ENCODE measurements at regions not wholly inside any gene's neighbourhood (a gene's known extent, or its start where the extent isn't known, plus 50 kb on each side); places are given as distances from the start of the nearest gene placed in this dataset.

DNA sequence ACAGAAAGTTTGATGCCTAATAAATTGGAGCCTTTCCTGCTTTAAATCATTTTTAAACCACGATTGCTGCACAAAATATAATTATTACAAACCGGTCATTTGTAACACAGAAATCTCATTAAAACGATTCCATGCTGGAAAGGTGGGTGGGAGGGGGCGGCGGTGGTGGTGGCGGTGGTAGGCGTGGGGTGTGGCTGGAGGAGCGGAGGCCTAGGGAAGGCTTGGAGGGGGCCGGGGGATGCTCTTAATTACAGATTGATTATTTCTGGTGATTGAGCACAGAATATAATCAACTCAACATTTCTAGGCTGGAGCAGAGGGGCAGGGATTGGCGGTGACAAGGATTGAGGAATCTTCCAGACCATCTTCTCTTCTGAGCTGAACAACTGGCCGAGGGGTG, 157.5 kb downstream of the TRIM29 start:
- no peak for DNase-seq (ENCODE audit: extremely low spot score in 2 of 2)
- intact Hi-C loops (cut with DNase I), result no loop called here
- Histone ChIP-seq H3K4me1 (no peaks in the 10 kb centered on the region), H3K27ac (no peak overlapping the region), H3K9me3 (no peaks in the 10 kb centered on the region), H3K36me3 (no peaks in the 10 kb centered on the region), H3K4me3 (no peak overlapping the region), H3K27me3 (no peaks in the 10 kb centered on the region)
- no peak for TF ChIP-seq POLR2AphosphoS5 (IDR thresholded peaks at IDR 0.05; ENCODE audit: insufficient read depth in 1 of 2, low read depth in 1 of 2)
- TF ChIP-seq, protein P1, sequence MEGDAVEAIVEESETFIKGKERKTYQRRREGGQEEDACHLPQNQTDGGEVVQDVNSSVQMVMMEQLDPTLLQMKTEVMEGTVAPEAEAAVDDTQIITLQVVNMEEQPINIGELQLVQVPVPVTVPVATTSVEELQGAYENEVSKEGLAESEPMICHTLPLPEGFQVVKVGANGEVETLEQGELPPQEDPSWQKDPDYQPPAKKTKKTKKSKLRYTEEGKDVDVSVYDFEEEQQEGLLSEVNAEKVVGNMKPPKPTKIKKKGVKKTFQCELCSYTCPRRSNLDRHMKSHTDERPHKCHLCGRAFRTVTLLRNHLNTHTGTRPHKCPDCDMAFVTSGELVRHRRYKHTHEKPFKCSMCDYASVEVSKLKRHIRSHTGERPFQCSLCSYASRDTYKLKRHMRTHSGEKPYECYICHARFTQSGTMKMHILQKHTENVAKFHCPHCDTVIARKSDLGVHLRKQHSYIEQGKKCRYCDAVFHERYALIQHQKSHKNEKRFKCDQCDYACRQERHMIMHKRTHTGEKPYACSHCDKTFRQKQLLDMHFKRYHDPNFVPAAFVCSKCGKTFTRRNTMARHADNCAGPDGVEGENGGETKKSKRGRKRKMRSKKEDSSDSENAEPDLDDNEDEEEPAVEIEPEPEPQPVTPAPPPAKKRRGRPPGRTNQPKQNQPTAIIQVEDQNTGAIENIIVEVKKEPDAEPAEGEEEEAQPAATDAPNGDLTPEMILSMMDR (IDR thresholded peaks at IDR 0.05), result no peak
- TF ChIP-seq POLR2A (IDR thresholded peaks at IDR 0.05), result no peak

DNA sequence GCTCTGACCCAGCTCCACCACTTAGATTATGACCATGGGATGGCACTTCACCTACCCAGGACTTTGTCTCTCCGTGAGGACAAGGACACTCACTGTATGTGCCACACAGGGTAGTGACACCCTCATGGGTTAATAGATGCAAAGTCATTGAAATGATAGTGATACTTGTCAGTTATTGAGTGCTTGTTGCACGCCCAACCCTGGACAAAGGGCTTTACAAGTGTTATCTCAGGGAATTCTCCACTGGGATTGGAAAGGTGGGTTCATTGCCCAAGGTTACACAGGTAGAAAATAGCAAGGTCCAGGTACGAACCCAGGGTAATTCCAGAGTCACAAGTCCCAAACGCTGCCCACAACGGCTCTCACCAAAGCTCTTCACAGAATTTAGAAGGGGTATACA, 158.2 kb downstream of the TRIM29 start:
- no peak for TF ChIP-seq POLR2A (IDR thresholded peaks at IDR 0.05)
- no peak for TF ChIP-seq POLR2AphosphoS5 (IDR thresholded peaks at IDR 0.05; ENCODE audit: insufficient read depth in 1 of 2, low read depth in 1 of 2)
- TF ChIP-seq, protein P1 (IDR thresholded peaks at IDR 0.05), result no peak
- DNase-seq (ENCODE audit: extremely low spot score in 2 of 2), result no peak
- Histone ChIP-seq H3K27me3 (no peaks in the 10 kb centered on the region), H3K36me3 (no peaks in the 10 kb centered on the region), H3K27ac (no peak overlapping the region), H3K9me3 (no peaks in the 10 kb centered on the region), H3K4me1 (no peaks in the 10 kb centered on the region), H3K4me3 (no peak overlapping the region)
- intact Hi-C loops (cut with DNase I), result no loop called here

DNA sequence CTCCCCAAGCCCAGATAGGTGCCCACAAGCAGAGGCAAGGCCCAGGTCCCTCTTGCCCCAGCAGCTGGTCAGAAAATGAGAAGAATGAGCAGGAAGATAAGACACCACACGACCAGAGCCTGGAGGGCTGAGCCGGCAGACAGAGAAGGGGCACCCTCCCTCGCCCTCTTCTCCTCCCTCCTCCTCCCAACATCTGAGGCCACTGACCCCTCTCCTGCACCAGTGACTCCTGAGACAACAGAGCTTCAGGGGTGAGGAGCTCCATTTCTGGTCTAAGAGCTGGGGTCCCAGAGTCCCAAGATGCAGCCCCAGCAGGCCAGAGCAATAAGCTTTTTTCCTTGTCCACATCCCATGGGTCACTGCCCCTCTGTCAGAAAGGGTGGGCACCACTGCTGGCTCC, 159.2 kb downstream of the TRIM29 start:
- no peak overlapping the region for H3K4me3 ChIP-seq
- no peak for DNase-seq (ENCODE audit: extremely low spot score in 2 of 2)
- intact Hi-C loops (cut with DNase I), result no loop called here
- no peaks in the 10 kb centered on the region for H3K9me3 ChIP-seq
- no peaks in the 10 kb centered on the region for H3K4me1 ChIP-seq
- no peaks in the 10 kb centered on the region for H3K27me3 ChIP-seq
- no peak overlapping the region for H3K27ac ChIP-seq
- H3K36me3 ChIP-seq, result no peaks in the 10 kb centered on the region
- no peak for TF ChIP-seq POLR2A (IDR thresholded peaks at IDR 0.05)
- TF ChIP-seq, protein P1 (IDR thresholded peaks at IDR 0.05), result no peak
- no peak for TF ChIP-seq POLR2AphosphoS5 (IDR thresholded peaks at IDR 0.05; ENCODE audit: insufficient read depth in 1 of 2, low read depth in 1 of 2)

DNA sequence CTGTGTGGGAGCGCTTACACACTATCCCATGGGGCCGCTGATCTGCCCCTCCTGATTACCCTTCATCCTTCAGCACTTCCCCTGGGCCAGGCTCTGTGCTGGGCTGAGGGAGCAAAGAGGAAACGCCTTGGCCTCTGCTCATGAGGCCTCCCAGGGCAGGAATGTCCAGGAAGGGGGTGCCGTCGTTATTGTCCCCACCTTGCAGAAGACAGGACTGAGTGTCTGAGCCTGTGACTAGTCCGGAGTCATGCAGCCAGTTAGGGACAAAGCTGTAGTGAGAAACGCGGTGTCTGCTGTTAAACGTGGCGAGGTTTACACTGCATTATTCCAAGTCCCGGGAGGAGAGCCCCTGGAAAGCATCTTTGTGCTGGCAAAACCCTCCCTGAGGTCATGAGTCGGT, 160.0 kb downstream of the TRIM29 start:
- Histone ChIP-seq H3K4me3 (no peak overlapping the region), H3K9me3 (no peaks in the 10 kb centered on the region), H3K4me1 (no peaks in the 10 kb centered on the region), H3K36me3 (no peaks in the 10 kb centered on the region), H3K27ac (no peak overlapping the region), H3K27me3 (no peaks in the 10 kb centered on the region)
- TF ChIP-seq POLR2A (IDR thresholded peaks at IDR 0.05) (no peak), POLR2AphosphoS5 (IDR thresholded peaks at IDR 0.05; ENCODE audit: insufficient read depth in 1 of 2, low read depth in 1 of 2) (no peak)
- TF ChIP-seq, protein P1 (IDR thresholded peaks at IDR 0.05), result no peak
- no peak for DNase-seq (ENCODE audit: extremely low spot score in 2 of 2)
- intact Hi-C loops (cut with DNase I), result no loop called here

DNA sequence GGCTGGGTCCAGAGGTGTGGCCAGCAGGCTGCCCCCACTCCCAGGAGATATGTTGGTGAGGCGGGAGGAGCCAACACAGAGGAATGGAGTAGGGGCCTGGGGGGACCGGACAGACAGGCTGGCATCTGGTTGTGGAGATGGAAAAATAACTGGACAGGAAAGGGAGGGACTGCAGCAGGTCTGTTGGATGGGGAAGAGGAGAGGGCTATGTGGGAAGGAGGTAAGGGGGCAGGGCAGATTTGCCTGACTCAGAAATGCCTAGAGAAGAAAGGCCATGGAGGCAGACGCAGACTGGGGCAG, 160.4 kb downstream of the TRIM29 start:
- Histone ChIP-seq H3K4me3 (no peak overlapping the region), H3K36me3 (no peaks in the 10 kb centered on the region), H3K27ac (no peak overlapping the region), H3K27me3 (no peaks in the 10 kb centered on the region), H3K9me3 (no peaks in the 10 kb centered on the region), H3K4me1 (no peaks in the 10 kb centered on the region)
- no peak for DNase-seq (ENCODE audit: extremely low spot score in 2 of 2)
- TF ChIP-seq, protein P1 (IDR thresholded peaks at IDR 0.05), result no peak
- TF ChIP-seq POLR2A (IDR thresholded peaks at IDR 0.05) (no peak), POLR2AphosphoS5 (IDR thresholded peaks at IDR 0.05; ENCODE audit: insufficient read depth in 1 of 2, low read depth in 1 of 2) (no peak)
- intact Hi-C loops (cut with DNase I), result no loop called here
